GM18498 (cell line): ENCODE measurements at regions not wholly inside any gene's neighbourhood (a gene's known extent, or its start where the extent isn't known, plus 50 kb on each side); places are given as distances from the start of the nearest gene placed in this dataset.
"Not testable (repeated sequence)": the region's sequence is repeated elsewhere in the genome, so short reads cannot be mapped to it uniquely, and the experiment has no call there.

Experiments used
- ATAC-seq: cut with Tn5 transposase; IDR thresholded peaks from one replicate; pipeline ENCODE4 v1.9.1; 2021; ENCODE audit warnings: mild to moderate bottlenecking, moderate library complexity; ENCODE audit not compliant: unreplicated experiment

- no peak for ATAC-seq
Observed at GRCh38 chr13:55777612-55778011, 1363.1 kb upstream of the PRR20A start.

- ATAC-seq = no peak
Observed at GRCh38 chr13:55783841-55784240, 1356.9 kb upstream of the PRR20A start.

DNA sequence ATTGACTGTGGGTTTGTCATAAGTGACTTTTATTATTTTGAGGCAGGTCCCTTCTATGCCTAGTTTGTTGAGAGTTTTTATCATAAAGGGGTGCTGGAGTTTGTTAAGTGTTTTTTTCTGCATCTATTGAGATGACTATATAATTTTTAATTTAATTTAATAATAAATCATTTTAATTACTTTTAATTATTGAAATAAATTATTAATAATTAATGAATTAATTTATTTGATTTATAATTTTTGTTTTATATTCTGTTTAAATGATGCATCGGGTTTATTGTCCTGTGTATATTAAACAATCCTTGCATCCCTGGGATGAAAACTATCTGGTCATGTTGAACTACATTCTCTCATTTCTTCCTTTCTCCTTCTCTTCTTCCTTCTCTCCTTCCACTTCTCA lies 1352.2 kb upstream of the PRR20A start:
- no peak for ATAC-seq

GRCh38 chr13:55792544-55793193 lies 1348.0 kb upstream of the PRR20A start:
- no peak for ATAC-seq

DNA sequence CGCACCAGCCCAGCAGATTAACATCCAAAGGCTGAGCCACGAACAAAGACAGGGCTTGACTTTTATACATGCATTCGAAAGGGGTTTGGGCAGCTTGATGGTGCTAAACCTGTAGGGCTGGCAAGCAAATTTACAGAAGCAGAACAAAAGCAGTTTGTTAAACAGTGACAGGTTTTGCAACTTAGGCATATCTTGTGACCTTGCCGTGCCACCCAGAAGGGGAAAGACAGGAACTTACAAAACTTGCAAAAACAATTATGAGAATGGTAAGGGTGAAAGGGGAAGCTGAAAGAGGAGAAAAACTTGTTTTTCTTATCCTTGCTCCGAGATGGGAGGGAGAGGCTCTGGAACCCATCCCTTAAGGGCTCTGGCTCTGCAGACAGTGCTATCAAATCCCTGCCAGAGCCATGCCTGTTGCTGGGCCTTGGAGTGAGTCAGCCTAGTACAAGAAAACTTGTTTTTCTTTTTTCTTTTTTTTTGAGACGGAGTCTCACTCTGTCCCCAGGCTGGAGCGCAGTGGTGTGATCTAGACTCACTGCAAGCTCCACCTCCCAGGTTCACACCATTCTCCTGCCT lies 1325.2 kb upstream of the PRR20A start:
- no peak for ATAC-seq

DNA sequence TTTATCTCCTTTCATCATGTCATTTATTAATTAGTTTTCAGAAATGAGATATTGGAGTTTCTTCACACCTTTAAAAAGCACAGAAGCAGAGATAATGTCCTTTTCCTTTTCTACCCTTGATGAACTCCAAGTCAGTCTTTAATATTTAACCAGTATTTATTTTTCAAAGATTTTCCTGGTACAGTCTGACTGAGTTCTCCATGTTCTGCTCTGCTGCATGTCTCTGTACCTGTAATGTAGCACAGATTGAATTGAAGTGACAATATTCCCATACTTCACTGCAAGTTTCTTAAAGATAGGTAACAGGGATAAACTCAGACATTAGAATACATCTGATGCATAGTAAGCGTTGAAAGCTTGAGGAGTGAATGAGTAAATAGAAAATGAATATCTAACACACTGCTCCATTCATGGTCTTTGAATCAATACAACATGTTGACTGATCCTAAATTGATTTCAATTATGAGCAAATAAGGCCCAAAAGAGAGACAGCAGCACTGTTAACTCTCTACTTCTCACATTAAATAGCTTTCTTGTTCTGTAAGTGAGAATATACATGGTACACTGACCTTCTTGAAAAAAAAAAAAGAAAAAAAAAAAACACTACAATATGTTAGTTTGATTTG lies 1323.6 kb upstream of the PRR20A start:
- no peak for ATAC-seq

GRCh38 chr13:55820817-55821216 lies 1319.9 kb upstream of the PRR20A start:
- no peak for ATAC-seq

GRCh38 chr13:55869648-55870047 lies 1271.1 kb upstream of the PRR20A start:
- no peak for ATAC-seq

- ATAC-seq = no peak
Observed at GRCh38 chr13:55887561-55887960, 1253.2 kb upstream of the PRR20A start.

- no peak for ATAC-seq
Observed at GRCh38 chr13:55893540-55893939, 1247.2 kb upstream of the PRR20A start.

DNA sequence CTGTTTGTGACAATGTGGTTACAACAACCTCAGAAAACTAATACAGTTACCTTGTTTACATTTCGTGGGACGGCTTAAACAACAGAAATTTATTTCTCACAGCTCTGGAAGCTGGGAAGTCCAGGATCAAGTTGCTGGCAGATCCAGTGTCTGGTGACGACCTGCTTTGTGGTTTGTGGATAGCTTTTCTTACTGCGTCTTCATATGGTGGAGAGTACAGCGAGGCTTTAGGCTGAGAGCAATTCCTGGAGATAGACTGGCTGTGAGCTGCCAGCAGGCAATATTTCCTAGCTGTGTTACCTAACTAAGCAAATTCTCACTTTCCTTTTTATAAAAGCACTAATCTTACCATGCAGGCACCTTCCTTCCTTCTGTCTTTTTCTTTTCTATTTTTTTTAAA lies 1203.5 kb upstream of the PRR20A start:
- ATAC-seq = no peak

- ATAC-seq = no peak
Observed at GRCh38 chr13:55948175-55948574, 1192.5 kb upstream of the PRR20A start.

GRCh38 chr13:55963934-55964333 lies 1176.8 kb upstream of the PRR20A start:
- no peak for ATAC-seq

- ATAC-seq = no peak
Observed at GRCh38 chr13:55967055-55967454, 1173.7 kb upstream of the PRR20A start.

DNA sequence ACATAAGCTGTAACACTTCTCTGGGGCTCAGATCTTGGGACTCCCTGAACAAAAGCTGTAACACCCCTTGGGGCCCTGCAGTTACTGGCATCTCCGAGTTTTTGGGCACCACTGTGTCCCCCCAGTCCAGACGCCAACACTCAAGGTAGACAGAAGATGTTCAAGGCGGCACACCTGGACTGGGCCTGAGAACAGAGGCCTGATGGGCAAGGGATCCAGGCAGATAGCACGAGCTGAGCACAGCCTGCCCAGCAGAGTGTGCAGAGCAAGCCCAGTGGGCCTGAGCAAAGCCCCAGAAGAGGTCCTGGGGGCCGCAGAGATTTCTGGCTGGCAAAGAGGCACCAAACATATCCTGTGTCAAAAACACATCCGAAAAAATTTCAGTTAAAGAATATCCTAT lies 1163.3 kb upstream of the PRR20A start:
- no peak for ATAC-seq

DNA sequence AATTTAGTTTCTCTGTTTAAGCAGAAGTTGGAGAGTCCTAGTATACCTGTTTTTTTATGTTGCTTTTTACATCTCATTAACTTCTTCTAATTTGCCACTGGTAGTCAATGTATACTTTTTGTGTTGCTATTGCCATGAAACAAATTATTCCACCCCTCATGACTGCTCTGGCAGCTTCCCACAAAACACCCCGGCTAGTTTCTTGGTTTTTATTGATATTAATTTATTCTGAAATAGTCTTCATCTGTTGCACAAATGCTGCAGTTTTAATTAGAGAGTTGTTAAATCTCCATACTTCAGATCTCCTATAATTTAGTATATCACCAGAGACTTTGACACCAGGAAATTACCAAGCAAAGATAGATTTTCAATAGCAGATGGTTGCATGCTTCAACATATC lies 1159.3 kb upstream of the PRR20A start:
- ATAC-seq = no peak

DNA sequence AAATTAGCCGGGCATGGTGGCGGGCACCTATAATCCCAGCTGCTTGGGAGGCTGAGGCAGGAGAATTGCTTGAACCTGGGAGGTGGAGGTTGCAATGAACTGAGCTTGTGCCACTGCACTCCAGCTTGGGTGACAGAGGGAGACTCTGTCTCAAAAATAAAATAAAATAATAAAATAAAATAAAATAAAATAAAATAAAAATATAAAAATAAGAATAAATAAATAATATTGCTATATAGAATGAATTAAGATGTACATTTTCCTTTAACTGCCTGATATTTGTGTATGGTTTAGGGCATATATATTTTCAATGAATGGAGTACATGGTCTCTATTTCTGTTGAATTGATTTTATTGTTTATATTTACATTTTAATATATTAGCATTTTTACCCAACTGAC lies 1156.7 kb upstream of the PRR20A start:
- ATAC-seq = not testable (repeated sequence)

DNA sequence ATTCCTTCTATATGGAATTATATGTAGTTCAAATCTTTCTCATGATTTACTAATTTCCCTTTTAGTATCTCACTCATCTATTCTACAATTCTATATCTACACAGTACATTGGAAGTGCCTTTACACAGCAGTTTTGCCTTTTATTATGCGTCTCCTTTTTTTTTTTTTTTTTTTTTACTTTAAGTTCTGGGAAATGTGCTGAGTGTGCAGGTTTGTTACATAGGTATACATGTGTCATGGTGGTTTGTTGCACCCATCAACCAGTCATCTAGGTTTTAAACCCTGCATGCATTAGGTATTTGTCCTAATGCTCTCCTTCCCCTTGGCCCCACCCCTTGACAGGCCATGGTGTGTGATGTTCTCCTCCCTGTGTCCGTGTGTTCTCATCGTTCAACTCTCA lies 1150.1 kb upstream of the PRR20A start:
- ATAC-seq = no peak

DNA sequence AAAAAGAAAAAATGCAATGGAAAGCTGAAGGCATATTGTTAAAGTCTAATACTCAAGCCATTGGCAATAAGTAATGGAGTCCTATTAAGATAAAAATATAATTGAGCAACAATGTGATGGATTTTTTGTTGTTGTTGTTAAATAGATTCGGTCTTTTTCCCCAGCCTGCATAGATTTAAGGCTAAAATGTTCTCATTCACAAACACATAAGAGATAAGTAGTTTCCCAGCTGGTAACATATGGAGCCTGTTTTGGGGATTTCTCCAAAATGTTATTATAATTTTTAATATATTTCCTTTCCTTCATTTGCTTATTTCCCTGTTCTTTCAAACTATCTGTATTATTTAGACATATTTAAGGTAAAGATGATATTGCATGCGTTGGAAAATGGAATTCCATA lies 1149.1 kb upstream of the PRR20A start:
- no peak for ATAC-seq

- ATAC-seq = no peak
Observed at GRCh38 chr13:55992145-55992544, 1148.6 kb upstream of the PRR20A start.

DNA sequence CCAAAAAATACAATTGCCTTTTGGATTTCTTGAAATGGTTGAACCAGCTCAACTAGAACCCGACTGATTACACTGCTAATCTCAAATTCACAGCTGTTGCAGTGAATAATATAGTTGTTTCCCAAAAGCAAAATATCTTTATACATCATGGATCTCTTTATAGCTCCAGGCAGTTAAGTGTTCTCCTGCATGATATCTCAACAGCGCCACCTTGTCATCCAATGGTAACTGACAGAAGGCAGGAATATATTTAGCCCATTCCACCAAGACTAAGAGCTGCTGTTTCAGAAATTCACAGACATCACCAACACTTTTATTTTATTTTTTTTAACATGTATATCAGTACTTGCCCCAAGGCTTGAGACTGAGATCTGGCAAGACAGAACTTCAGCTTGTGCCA lies 1141.0 kb upstream of the PRR20A start:
- no peak for ATAC-seq

GRCh38 chr13:56009418-56009817 lies 1131.3 kb upstream of the PRR20A start:
- ATAC-seq = no peak

DNA sequence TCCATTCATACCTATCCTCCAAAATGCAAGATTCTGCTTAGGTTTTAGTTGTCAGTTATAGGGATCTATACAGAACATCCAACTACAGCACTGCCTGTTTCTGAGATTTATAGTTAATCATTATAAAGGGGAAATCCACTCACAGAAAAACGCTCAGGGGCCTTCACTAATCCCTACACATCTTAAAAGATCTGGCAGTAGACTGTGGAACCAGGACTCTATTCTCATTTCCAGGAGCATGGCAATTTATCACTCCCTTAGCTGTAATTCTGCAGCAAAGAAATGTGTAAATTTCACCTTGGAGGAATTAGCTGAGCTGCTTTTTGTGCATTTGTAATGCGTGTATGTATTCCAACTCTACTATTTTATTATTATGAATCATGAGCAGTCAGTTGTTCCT lies 1128.1 kb upstream of the PRR20A start:
- no peak for ATAC-seq
